ENCODE measurements at regions not wholly inside any gene's neighbourhood (a gene's known extent, or its start where the extent isn't known, plus 50 kb on each side); places are given as distances from the start of the nearest gene placed in this dataset.

GRCh38 chr11:94708176-94708575 is 60.0 kb upstream of the AMOTL1 start:
- Histone ChIP-seq H3K36me3 (ENCODE audit: control insufficient read depth in 2 of 2, insufficient read depth in 2 of 2, low read length in 1 of 2) (no peaks in the 10 kb centered on the region), H3K4me3 (ENCODE audit: low read length in 2 of 2) (no peak overlapping the region), H3K27ac (ENCODE audit: low read depth in 1 of 2, low read length in 1 of 2) (no peak overlapping the region), H3K9me3 (ENCODE audit: control insufficient read depth in 2 of 2, insufficient read depth in 1 of 2, low read length in 1 of 2) (no peaks in the 10 kb centered on the region), H3K27me3 (ENCODE audit: control insufficient read depth in 2 of 2, insufficient read depth in 1 of 2, low read length in 1 of 2) (no peaks in the 10 kb centered on the region), H3K4me1 (ENCODE audit: control insufficient read depth in 2 of 2, insufficient read depth in 2 of 2, low read length in 2 of 2) (no peaks in the 10 kb centered on the region)
- WGBS, result 98% methylated on average over 4 of the region's 4 CpGs
- DNase-seq (ENCODE audit: low read depth in 6 of 9, low spot score in 9 of 9), result no peak

GRCh38 chr11:94708642-94709041 is 59.5 kb upstream of the AMOTL1 start:
- 77% methylated on average over 4 of the region's 4 CpGs for WGBS
- no peak for DNase-seq (ENCODE audit: low read depth in 6 of 9, low spot score in 9 of 9)
- Histone ChIP-seq H3K9me3 (ENCODE audit: control insufficient read depth in 2 of 2, insufficient read depth in 1 of 2, low read length in 1 of 2) (no peaks in the 10 kb centered on the region), H3K27me3 (ENCODE audit: control insufficient read depth in 2 of 2, insufficient read depth in 1 of 2, low read length in 1 of 2) (no peaks in the 10 kb centered on the region), H3K4me3 (ENCODE audit: low read length in 2 of 2) (no peak overlapping the region), H3K27ac (ENCODE audit: low read depth in 1 of 2, low read length in 1 of 2) (no peak overlapping the region), H3K36me3 (ENCODE audit: control insufficient read depth in 2 of 2, insufficient read depth in 2 of 2, low read length in 1 of 2) (no peaks in the 10 kb centered on the region), H3K4me1 (ENCODE audit: control insufficient read depth in 2 of 2, insufficient read depth in 2 of 2, low read length in 2 of 2) (no peaks in the 10 kb centered on the region)

- Histone ChIP-seq H3K4me3 (ENCODE audit: low read length in 2 of 2) (no peak overlapping the region), H3K9me3 (ENCODE audit: control insufficient read depth in 2 of 2, insufficient read depth in 1 of 2, low read length in 1 of 2) (no peaks in the 10 kb centered on the region), H3K36me3 (ENCODE audit: control insufficient read depth in 2 of 2, insufficient read depth in 2 of 2, low read length in 1 of 2) (no peaks in the 10 kb centered on the region), H3K4me1 (ENCODE audit: control insufficient read depth in 2 of 2, insufficient read depth in 2 of 2, low read length in 2 of 2) (no peaks in the 10 kb centered on the region), H3K27ac (ENCODE audit: low read depth in 1 of 2, low read length in 1 of 2) (no peak overlapping the region), H3K27me3 (ENCODE audit: control insufficient read depth in 2 of 2, insufficient read depth in 1 of 2, low read length in 1 of 2) (no peaks in the 10 kb centered on the region)
- no peak for DNase-seq (ENCODE audit: low read depth in 6 of 9, low spot score in 9 of 9)
Measured at GRCh38 chr11:94715225-94715624, 52.9 kb upstream of the AMOTL1 start.

GRCh38 chr11:94717667-94718066 is 50.5 kb upstream of the AMOTL1 start:
- Histone ChIP-seq H3K36me3 (ENCODE audit: control insufficient read depth in 2 of 2, insufficient read depth in 2 of 2, low read length in 1 of 2) (no peaks in the 10 kb centered on the region), H3K27ac (ENCODE audit: low read depth in 1 of 2, low read length in 1 of 2) (no peak overlapping the region), H3K4me1 (ENCODE audit: control insufficient read depth in 2 of 2, insufficient read depth in 2 of 2, low read length in 2 of 2) (no peaks in the 10 kb centered on the region), H3K27me3 (ENCODE audit: control insufficient read depth in 2 of 2, insufficient read depth in 1 of 2, low read length in 1 of 2) (no peaks in the 10 kb centered on the region), H3K9me3 (ENCODE audit: control insufficient read depth in 2 of 2, insufficient read depth in 1 of 2, low read length in 1 of 2) (no peaks in the 10 kb centered on the region), H3K4me3 (ENCODE audit: low read length in 2 of 2) (no peak overlapping the region)
- DNase-seq (ENCODE audit: low read depth in 6 of 9, low spot score in 9 of 9), result no peak

All from thymus (tissue), 11 donors.